ENCODE measurements at regions not wholly inside any gene's neighbourhood (a gene's known extent, or its start where the extent isn't known, plus 50 kb on each side); places are given as distances from the start of the nearest gene placed in this dataset.

DNA sequence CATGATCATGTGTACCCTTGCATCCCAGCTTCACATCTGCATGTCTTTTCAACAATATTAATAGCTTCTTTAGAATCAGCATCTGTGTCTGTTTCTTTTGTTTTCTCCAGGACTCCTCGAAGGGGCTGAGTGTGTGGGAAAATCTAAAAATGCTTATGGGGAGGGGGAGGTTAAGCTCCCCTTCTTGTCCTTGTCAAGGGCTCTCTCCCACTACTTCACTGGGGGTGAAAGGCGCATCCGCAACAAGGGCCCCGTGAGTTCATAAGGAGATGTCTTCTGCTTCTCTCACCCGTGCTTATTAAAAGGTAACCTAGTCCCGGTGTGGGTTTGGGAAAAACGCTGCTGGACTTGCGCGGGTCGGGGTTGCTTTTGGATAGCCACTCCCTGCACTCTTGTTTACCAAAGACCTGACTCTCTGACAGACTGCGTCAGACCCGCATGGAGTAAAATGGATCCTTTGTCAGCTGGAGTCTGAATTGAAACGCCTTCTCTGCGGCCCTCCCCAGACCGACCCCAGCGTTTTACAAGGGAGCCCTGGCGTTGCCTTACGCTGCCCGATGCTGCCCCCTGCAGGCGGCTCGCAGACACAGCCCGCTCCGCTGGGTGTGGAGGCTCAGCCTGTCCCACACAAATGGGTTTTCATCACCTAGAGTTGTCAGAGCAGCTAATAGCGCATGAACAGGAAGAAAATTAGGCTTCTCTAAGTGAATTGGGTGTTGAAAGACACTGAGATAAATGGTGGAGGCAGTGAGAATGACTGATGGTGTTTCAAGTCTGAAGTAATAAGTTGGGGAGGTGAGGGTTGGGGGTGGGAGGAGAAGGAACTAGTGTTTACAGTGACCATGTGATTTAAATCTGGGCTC lies 53.8 kb downstream of the IER5 start:
- peak; percentile 74 to 89 for DNase-seq (ENCODE audit: low read depth in 1 of 2, low spot score in 1 of 2)

DNA sequence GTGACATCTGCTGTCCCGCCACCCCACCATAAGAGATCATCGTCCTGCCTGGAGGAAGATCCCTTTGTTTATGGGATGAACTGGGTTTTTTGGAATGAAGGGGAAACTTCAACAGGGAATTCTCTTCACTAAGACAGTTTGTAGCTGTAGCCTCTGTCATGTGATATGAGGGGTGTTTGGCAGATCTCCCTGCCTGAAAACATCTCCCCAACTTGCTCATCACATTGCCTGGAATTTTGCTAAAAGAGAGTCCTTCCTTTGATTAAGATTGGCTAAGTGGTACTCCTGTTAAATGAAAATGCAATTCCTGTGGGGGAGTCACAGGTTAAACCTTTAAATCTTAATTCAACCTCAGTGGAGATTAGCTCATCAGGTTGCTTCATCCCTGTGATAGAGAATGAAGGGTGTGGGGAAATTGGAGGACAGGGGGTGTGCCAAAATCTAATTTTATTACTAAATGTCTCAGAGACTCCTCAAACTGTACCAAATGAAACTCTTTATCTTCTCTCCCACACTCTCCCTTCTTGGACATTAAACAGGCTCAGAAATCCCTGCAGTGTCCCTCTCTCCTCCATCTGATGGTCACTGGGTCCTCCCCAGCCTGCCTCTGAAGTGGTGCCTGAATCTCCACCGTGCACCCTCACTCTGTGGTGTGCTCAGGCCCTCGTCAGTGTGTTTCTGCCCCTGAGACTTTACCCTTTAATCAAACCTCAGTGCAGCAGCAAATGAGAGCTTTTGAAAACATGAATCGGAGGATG lies 54.8 kb downstream of the IER5 start:
- DNase-seq (ENCODE audit: low read depth in 1 of 2, low spot score in 1 of 2) = no peak

DNA sequence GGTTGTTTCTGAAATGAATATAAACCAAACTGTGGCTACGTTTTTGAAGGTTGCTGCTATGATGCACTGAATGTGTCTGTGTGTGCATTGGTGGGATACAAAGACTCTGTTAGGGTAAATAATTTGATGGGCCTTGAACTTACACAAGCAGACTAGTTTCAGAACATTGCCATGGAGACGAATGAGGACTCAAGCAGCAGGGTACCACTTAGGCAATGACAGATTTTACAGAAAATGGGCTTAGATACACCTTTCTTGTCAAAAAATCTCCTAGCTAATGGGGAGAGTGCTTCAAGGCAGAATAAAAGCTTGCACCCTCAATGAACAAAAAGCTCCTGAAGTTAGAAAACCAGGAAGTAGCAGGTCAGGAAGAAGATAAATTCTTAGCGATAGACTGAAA lies 55.7 kb downstream of the IER5 start:
- DNase-seq (ENCODE audit: low read depth in 1 of 2, low spot score in 1 of 2) = no peak

DNA sequence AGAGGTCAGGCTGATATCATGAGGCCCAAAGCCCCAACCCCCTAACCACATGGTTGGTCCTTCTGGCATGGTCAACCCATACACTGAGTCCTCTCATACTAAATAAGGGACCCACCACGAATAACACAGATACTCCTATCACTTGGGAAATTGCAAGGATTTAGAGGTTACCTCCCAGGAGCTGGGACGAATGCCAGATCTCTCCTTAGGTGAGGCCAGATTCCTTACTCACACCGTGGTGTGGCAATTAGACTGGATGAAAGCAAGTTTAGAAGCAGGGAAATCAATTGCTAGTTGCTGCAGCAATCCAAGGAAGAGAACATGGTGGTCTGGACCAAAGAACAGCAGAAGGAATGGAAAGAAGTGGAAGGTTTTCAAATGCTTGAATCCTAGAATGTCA lies 60.1 kb downstream of the IER5 start:
- DNase-seq (ENCODE audit: low read depth in 1 of 2, low spot score in 1 of 2) = no peak

DNA sequence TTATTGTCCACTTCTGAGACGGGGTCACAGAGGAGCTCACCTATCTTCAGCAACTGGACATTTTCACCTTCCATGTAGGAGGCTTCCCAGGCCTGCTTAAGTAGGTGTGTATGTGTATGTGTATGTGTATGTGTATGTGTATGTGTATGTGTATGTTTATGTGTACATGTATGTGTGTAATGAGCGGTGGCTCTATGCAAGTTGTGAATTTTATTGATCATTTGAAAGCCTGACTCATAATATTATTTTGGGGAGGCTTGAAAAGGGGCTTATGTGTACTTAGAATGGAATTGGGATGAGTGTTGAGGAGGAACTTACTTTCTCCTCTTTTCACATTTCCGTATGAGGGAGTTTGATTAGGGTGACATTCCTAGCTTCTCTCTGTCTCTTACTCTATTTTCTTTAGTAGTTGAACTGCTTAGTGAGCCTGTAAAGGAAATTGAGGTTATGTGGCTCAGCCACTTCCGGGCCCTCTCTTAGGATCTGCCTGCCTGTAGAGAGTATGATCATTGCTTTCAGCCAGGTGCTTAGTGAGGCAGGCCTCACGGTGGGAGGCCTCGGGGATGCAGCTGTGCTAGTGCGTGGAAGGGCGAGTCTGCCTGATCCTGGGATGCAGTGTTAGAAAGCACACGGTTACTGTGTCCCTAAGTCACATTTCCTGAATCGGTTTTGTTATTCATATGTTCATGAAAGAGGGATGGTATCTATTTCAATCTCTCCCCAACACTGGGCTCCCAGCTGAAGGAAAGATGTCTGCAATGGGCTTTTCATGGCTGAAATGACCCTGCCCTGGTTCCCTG lies 61.0 kb downstream of the IER5 start:
- DNase-seq (ENCODE audit: low read depth in 1 of 2, low spot score in 1 of 2) = peak in 1 of 2 donors; percentile 33

DNA sequence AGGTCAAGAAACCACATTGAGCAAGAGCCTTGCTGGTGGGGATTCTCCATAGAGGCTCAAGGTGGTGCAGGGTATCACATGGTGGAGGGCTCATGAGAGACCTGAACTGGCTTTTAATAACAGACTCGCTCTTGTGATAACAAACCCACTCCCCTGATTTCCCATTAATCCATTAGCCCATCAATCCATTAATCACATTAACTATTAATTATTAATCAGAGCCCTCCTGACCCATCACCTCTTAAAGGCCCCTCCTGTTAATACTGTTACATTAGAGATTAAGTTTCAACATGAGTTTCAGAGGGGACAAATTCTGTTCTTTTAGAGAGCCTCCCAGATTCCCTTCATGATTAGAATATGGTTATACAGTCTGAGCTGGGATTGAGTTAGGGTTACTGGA lies 61.8 kb downstream of the IER5 start:
- no peak for DNase-seq (ENCODE audit: low read depth in 1 of 2, low spot score in 1 of 2)

DNA sequence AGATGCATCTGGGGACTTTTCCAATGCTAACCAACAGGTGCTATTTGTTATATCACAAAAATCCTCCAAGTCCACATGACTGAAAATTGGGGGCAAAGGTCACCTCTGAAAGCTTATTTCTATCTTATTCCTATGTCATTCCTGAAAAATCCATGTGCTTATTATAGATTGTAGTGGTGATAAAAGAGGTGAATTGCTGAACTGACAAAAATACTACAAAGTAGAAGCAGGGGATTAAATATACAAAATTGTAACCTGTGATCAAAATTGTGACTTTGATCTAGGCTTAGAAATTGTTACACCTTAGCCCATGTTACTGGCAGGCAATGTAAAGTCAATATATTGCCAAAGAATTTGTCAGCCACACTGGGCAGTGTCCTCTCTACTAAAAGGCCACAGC lies 62.3 kb downstream of the IER5 start:
- no peak for DNase-seq (ENCODE audit: low read depth in 1 of 2, low spot score in 1 of 2)

DNA sequence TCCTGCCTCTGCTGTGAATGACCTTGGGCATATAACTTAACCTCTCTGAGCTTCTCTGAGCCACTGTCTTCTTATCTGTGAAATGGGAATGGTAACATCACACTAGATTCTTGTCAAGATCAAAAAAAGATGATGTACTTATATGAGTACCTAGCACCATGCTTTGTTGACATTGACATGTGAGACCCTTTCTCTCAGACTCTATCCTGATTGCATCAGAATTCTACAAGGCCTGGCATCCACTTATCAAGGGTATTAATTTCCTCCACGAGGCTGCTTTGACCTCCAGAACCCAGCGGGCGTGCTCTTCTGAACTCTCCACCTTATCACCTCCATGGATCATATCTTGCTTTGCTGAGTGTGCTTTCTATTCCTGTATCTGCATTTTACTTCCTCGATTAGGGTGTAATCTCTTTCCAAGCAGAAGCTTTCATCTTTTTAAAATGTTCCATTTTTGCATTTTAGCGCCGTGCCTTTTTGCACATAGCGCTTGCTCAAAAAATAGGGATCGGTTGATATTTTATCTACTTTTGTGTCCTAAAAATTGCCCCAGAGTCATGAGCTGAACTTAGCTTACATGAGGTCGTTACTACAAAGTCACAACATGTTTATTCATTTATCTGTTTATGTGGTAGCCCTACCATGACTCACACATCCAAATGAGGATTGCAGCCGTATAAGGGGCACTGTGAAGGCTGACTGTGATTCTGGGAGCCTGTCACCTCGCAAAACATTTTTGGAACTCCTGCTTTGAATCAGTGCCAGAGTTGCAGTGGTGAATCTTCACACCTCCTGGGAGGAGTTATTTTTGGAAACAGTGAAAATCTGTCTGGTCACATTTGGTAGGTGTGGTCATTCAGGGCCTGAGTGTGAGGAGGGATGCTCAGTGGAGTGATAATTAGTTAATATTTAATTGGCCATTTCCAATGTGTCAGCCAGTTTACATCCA lies 63.2 kb downstream of the IER5 start:
- DNase-seq (ENCODE audit: low read depth in 1 of 2, low spot score in 1 of 2) = no peak

DNA sequence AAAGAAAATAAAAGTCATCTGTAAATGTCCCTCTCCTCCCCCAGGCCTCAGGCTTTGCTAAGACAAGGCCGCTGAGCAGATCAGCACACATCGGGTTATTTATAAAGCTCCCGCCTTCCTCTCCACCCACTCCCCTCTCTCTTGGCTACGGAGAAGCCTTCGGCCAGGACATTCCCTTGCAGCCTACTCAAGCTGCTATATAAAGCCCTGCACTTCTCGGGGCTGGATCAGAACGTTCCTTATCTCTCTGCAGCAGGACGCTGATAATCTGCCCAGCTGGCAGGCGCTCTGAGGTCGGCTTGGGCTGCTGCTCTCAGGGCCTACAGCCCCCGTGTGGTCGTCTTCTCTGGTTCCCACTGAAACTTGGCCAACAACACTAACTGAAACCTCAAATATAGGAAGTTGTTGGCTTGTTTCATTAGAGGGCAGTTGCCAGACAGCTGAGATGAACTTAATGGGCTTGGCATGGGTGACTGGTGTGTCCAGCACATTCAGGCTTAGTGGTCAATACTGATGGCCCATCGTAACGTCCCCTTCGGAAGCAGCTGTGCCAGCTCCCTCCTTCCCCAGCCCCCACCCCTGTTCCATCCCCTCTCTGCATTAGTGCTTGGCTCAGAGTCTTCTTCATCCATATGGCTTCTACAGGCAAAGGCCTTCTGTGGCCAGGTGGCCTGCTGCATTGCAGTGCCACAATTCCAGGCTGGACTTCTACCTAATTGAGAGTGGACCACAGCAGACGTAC lies 64.6 kb downstream of the IER5 start:
- no peak for DNase-seq (ENCODE audit: low read depth in 1 of 2, low spot score in 1 of 2)

DNA sequence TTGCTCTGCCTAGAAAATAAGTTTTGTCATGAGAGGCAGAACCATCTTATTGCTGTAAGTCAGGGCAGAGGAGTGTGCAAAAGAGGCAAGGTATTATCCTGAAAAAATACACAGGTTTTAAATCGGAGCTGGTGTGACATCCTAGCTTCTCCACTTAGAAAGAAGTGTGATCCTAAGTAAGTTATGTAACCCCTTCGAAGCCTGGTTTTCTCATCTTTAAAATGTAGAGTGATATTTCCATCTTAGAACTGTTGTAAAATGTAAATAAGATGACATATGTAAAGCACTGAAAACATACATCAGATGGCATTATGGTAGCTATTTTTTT lies 65.1 kb downstream of the IER5 start:
- DNase-seq (ENCODE audit: low read depth in 1 of 2, low spot score in 1 of 2) = no peak

DNA sequence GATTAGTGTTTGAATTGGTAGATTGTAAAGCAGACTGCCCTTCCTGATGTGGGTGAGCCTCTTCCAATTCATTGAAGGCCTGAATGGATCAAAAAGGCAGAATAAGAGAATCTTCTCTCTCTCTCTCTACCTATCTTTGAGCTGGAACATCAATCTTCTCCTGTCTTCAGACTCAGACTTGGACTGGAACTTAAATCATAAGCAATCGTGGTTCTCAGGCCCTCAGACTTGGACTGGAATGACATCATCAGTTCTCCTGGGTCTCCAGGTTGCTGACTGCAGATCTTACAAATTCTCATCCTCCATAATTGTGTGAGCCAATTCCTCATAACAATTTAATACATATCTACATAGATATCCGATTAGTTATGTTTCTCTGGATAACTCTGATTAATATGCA lies 66.8 kb downstream of the IER5 start:
- no peak for DNase-seq (ENCODE audit: low read depth in 1 of 2, low spot score in 1 of 2)

DNA sequence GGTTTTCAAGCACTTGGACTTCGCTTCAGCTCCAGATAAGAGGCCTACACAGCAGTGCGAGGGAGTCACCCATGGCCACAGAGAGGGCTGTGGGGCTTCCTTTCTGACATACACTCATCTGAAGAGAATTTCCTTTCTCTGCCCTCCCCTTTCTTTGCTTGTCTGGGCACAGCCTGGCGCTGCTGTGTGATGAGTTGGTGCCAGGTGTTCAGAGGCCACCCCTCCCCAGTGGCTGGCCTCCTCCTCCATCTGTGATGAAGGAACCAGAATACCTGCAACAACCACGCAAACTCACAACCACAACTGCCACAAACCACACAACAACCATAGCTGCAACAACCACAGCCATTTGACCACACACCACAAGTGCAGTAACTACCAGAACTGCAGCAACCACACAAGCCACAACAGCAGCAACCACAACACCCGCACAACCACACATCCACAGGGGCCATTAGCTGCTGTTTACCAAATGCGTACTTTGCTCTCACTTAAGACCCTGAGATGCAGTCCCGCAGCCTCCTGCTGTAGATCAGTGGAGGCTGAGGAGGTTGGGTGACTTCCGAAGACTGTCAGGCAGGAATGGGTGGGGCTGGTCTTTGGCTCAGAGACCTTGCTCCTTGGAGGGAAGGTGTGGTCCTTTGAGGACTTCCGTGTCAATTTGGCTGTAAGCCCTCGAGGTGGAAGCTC lies 71.1 kb downstream of the IER5 start:
- peak in 1 of 2 donors; percentile 6 for DNase-seq (ENCODE audit: low read depth in 1 of 2, low spot score in 1 of 2)

DNA sequence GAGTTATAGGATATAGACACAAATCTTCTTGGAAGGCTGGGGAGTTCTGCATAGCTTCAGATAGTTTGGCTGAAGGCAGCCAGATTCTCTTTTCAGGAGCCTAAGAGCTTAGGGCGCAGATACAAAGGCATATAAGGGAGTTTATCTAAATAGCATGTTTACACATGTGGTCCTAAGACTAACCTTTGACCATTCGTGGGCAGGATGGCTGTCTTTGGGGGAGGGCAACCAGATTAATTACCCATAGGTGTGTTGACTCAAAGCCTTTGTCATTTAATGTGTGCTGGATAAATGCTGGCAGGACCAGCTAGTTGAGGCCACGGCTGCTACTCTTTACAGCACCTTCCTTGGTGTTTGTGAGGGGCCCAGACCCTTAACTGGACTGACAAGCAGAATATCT lies 71.8 kb downstream of the IER5 start:
- no peak for DNase-seq (ENCODE audit: low read depth in 1 of 2, low spot score in 1 of 2)

DNA sequence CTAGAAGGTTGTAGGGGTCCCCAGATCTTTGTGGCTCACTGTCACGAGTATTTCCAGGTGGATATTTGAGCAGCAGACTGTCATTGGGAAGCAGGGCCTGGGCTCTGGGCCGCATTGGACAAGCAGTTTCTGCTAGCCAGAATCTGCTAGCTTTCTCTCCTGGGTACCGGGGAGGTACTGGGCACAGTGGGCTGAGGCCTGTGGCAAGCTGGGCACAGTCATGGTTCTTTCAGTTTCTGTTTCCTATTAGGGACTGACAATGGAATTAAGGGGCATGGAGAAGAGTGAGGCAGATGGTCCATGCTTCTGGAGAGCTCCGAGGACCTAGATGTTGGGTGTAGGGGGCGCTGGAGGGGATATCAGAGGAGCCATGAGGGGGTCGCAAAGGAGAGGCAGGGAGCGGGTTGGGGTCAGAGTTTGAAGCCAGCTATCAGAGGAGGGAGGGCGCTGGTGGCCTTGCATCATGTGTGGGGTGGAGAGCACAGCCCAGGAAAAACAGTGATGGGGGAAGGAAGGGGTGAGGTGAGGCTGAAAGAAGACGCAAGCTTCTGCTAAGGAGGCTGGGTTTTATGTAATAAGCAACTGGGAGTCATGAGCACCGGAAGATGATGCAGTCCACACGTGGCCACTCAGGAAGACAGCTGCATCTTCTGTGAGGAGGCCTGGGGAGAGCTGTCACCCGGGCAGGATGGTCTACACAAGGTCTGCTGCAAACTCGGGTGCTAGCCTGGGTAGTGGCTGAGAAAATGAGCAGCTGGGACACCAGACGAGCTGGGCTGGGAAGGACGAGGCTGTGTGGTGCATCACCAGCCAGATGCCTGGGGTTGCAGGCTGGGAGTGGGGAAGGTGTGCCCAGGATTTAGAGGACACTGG lies 72.7 kb downstream of the IER5 start:
- no peak for DNase-seq (ENCODE audit: low read depth in 1 of 2, low spot score in 1 of 2)

DNA sequence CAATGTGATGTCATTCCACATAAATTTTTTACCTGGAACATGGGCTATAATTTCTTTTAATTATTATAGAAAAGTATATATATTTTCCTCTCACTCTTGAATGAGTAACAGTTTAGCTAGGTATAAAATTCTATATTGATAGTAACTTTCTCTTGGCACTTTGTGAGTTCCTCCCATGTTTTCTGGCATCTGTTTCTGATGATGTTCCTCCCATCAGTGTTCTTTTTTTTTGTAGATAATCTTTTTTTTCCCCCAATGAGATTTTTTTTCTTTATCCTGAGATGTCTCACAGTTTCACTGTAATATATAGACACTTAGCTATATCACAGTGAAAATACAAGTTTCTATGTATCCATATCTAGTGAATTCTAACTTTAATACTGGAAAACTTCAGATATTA lies 75.2 kb downstream of the IER5 start:
- no peak for DNase-seq (ENCODE audit: low read depth in 1 of 2, low spot score in 1 of 2)

DNA sequence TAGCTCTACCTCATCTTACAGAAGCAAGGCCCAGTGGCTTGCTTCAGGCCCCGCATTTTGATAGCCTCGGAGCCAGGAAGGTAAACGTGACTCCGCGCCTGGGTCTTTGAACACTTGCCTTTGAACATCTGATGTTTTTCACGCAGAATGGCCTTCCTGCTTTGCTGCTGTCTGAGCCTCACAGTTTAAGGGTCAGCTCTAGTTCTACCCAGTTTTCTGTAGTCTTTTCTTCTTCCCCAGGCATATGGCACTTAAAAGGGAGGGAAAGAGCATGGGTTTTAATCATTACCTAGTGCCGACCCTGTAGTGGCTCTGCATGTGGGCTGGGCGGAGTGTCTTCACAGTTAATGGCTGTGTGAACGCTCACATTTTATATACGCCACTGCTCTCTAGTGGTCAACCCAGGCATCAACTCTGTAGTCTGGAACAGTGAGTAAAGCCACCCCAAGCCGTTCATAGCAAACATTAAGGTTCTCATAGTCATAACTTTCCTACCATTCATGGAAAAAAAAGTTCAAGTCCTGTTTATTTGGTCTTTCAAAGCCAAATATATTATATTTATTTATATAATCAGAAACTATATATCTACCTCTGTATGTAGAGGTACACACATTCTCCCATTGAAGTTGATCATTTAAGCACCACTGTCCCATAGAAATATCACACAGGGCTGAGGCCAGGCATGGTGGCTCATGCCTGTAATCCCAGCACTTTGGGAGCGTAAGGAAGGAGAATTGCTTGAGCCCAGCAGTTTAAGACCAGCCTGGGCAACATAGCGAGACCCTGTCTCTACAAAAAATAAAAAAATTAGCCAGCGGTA lies 78.1 kb downstream of the IER5 start:
- DNase-seq (ENCODE audit: low read depth in 1 of 2, low spot score in 1 of 2) = peak; percentile 37 to 45

DNA sequence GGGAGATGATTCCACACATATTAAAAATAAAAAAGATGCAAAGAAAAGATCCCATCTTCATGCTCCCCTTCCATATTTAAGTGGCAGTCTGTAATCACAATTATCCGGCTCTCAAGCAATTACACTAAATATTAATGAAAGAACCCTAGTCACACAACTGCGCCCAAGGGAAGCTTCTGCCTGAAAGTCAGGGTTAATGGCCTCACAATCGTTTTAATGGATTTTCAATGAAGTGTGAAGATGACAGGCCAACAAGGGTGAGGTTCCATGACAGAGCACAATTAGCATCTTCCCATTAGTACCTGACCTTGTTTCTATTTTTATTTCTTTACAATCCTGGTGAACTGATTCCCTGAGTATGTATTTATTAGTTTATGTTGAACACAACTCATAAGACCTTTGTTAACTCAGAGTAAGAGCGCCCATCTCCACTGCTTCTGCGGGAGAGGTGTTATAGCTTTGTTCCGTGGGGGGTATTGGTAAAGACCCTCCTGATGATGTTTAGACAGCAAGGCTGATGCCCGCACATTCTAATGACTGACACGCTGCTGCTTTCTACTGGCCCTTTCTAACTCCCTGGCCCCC lies 80.9 kb downstream of the IER5 start:
- no peak for DNase-seq (ENCODE audit: low read depth in 1 of 2, low spot score in 1 of 2)
